ENCODE measurements at regions not wholly inside any gene's neighbourhood (a gene's known extent, or its start where the extent isn't known, plus 50 kb on each side); places are given as distances from the start of the nearest gene placed in this dataset.

DNA sequence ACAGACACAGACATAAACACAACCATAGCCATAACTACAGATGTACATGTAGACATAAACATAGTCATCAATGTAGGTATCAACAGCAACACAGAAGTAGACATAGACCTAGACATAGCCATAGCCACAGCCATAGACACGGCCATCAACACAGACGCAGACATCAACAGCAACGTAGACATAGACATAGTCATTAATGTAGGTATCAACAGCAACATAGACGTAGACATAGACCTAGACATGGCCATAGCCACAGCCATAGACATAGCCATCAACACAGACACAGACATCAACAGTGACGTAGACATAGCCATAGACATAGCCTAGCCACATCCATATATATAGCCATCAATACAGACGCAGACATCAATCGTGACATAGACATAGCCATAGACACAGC is 258.3 kb upstream of the FOXQ1 start:
- no peaks in the 10 kb centered on the region for H3K36me3 Mint-ChIP-seq (ENCODE audit: low read depth)
- TF ChIP-seq, protein P1, sequence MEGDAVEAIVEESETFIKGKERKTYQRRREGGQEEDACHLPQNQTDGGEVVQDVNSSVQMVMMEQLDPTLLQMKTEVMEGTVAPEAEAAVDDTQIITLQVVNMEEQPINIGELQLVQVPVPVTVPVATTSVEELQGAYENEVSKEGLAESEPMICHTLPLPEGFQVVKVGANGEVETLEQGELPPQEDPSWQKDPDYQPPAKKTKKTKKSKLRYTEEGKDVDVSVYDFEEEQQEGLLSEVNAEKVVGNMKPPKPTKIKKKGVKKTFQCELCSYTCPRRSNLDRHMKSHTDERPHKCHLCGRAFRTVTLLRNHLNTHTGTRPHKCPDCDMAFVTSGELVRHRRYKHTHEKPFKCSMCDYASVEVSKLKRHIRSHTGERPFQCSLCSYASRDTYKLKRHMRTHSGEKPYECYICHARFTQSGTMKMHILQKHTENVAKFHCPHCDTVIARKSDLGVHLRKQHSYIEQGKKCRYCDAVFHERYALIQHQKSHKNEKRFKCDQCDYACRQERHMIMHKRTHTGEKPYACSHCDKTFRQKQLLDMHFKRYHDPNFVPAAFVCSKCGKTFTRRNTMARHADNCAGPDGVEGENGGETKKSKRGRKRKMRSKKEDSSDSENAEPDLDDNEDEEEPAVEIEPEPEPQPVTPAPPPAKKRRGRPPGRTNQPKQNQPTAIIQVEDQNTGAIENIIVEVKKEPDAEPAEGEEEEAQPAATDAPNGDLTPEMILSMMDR (conservative IDR thresholded peaks at IDR 0.05) = no peak
- no peak overlapping the region for H3K4me3 Mint-ChIP-seq
- H3K9me3 Mint-ChIP-seq = no peaks in the 10 kb centered on the region
- H3K27me3 Mint-ChIP-seq (ENCODE audit: low read depth) = peaks cover 4% of the 10 kb centered on the region
- no peak overlapping the region for H3K27ac Mint-ChIP-seq (ENCODE audit: unreplicated experiment)
- peaks cover 7% of the 10 kb centered on the region for H3K4me1 Mint-ChIP-seq
- no peak for DNase-seq (ENCODE audit: low read depth, low spot score)

DNA sequence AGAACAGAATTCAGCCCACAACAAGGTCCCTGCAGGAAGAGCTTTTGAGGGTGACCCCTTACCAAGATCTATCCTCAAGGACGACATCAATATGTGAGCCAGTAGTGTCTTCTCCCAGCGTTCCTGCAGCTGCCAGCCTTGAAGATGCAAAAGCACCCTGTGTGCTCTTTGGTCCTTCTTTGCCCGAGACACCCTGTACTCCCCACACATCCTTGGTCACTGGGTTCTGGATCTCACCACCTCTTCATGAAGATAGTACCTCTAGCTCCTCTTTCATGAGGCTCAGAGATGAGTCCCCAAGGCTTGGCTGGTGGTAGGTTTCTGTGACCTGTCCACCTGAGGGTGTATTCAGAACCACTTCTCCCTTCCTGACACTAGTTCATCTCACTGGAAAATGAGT is 259.6 kb upstream of the FOXQ1 start:
- no peaks in the 10 kb centered on the region for H3K9me3 Mint-ChIP-seq
- H3K36me3 Mint-ChIP-seq (ENCODE audit: low read depth) = no peaks in the 10 kb centered on the region
- no peak for DNase-seq (ENCODE audit: low read depth, low spot score)
- H3K4me3 Mint-ChIP-seq = no peak overlapping the region
- H3K27me3 Mint-ChIP-seq (ENCODE audit: low read depth) = peaks cover 4% of the 10 kb centered on the region
- TF ChIP-seq, protein P1 (conservative IDR thresholded peaks at IDR 0.05) = no peak
- peaks cover 11% of the 10 kb centered on the region for H3K4me1 Mint-ChIP-seq
- H3K27ac Mint-ChIP-seq (ENCODE audit: unreplicated experiment) = no peak overlapping the region

DNA sequence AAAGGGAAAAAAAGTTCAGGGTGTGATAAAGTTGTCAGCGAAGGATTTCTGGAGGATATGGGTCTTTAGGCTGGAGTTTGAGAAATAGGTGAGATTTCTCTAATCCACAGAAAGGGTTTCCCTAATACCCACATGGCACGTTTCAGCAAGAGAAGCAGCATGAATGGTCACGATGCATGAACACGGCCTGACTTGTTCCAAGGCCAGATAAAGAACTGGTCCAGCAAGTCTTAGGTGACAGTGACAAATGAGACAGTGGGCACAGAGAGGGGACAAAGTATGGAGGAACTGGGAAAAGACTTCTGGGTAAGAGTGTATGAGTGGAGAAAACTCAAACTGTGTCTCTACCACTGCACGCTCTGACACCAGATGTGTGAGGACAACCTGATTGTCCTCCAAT is 262.0 kb upstream of the FOXQ1 start:
- Mint-ChIP-seq H3K27me3 (ENCODE audit: low read depth) (peaks cover 3% of the 10 kb centered on the region), H3K4me3 (no peak overlapping the region), H3K27ac (ENCODE audit: unreplicated experiment) (no peak overlapping the region), H3K9me3 (no peaks in the 10 kb centered on the region), H3K36me3 (ENCODE audit: low read depth) (no peaks in the 10 kb centered on the region), H3K4me1 (peaks cover 5% of the 10 kb centered on the region)
- TF ChIP-seq, protein P1 (conservative IDR thresholded peaks at IDR 0.05) = no peak
- DNase-seq (ENCODE audit: low read depth, low spot score) = no peak

DNA sequence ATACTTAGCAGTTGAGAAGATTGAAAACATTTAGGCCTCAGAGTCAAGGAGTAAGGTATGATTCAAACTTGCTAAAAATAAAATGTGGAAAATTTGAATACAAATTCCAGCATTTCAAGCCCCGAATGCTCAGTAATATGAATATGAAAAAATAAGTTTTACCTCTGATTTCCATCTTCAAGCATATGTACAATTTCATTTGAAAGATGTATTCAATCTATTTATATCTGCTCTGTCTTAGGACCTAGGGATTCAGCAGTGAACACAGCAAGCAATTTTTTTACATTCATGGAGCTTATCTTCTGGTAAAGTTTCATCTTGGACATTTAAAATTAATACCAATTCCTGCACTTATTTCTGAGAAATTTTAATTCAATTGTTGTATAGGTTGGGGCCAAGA is 262.7 kb upstream of the FOXQ1 start:
- H3K36me3 Mint-ChIP-seq (ENCODE audit: low read depth) = no peaks in the 10 kb centered on the region
- H3K27ac Mint-ChIP-seq (ENCODE audit: unreplicated experiment) = no peak overlapping the region
- peaks cover 3% of the 10 kb centered on the region for H3K27me3 Mint-ChIP-seq (ENCODE audit: low read depth)
- H3K4me1 Mint-ChIP-seq = peaks cover 5% of the 10 kb centered on the region
- no peak overlapping the region for H3K4me3 Mint-ChIP-seq
- TF ChIP-seq, protein P1 (conservative IDR thresholded peaks at IDR 0.05) = no peak
- H3K9me3 Mint-ChIP-seq = no peaks in the 10 kb centered on the region
- no peak for DNase-seq (ENCODE audit: low read depth, low spot score)

DNA sequence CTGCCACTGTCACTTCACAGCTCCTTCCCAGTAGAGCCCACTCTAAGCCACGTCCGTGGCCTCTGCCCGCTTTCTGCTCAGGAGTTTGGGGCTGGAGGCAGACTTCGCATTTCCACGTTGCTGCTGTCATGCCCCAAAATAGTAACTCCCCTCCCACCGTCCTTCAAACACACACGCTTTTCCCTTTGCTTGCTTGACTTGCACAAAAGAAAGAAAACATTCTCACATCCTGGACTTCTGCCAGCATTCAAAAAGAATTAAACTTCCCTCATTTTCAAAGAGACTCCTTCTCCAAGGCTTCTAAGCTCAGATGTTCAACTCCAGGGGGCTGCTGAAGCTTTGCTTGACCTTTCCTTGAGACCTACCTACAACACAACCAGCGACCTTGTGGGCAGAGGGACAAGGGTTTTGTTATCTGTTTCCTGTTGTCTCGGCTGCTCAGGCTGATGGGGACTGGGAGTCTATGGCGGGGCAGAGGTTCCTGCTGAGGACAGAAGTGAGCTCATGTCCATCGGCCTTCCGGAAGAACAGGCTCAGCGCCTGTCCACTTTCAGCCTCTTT is 263.8 kb upstream of the FOXQ1 start:
- Mint-ChIP-seq H3K4me1 (peaks cover 5% of the 10 kb centered on the region), H3K27ac (ENCODE audit: unreplicated experiment) (no peak overlapping the region), H3K36me3 (ENCODE audit: low read depth) (no peaks in the 10 kb centered on the region), H3K27me3 (ENCODE audit: low read depth) (peaks cover 7% of the 10 kb centered on the region), H3K9me3 (no peaks in the 10 kb centered on the region), H3K4me3 (no peak overlapping the region)
- DNase-seq (ENCODE audit: low read depth, low spot score) = no peak
- TF ChIP-seq, protein P1 (conservative IDR thresholded peaks at IDR 0.05) = no peak
